ENCODE measurements at regions not wholly inside any gene's neighbourhood (a gene's known extent, or its start where the extent isn't known, plus 50 kb on each side); places are given as distances from the start of the nearest gene placed in this dataset.

DNA sequence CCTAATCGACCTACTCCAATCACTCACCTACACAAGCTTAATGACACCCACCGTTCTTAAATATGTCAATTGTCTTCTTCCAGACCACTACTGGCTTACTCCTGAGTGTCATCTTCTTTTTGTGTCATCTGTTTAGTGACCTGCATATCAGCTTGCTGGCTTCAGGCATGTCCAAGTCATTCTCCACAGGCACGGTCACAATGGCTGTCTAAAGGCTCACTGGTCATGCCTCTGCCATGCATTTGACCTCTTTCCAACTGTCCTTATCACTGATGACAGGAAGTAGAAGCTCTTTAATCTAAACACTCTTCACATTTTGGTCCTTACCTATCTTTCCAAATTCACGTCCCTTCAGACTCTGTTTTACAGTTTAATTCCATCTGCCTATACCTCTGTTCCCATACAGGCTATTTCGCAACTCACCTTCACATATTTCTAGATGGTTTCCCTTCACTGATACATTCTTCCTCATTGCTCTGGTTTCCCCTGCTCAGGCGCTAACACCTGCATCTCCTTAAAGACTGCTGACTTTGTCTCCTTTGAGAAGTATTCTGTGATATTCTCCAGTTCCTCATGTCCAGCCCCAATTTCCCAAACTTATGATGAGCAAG lies 217.5 kb downstream of the TRIB2 start (continued):
- TF ChIP-seq PBX2 (CRISPR knock-in tag; IDR thresholded peaks at IDR 0.05; ENCODE audit: low read depth) (no peak), PBX2 (tag; conservative IDR thresholded peaks at IDR 0.05; ENCODE audit: low read depth) (no peak), CTCFL (IDR thresholded peaks at IDR 0.05; ENCODE audit: borderline replicate concordance, insufficient read depth, low read depth, low read length, poor library complexity, severe bottlenecking) (no peak), NFYB (IDR thresholded peaks at IDR 0.05; ENCODE audit: extremely low read depth, insufficient read length) (no peak), IRF2 (CRISPR knock-in tag; IDR thresholded peaks at IDR 0.05) (no peak), ZNF175 (CRISPR knock-in tag; IDR thresholded peaks at IDR 0.05; ENCODE audit: low read depth) (no peak), ZNF134 (CRISPR knock-in tag; conservative IDR thresholded peaks at IDR 0.05) (no peak), E2F6 (IDR thresholded peaks at IDR 0.05; ENCODE audit: borderline replicate concordance in 1 of 2, extremely low read depth in 1 of 2, insufficient read depth in 1 of 2, insufficient read length in 1 of 2, low read depth in 1 of 2, low read length in 1 of 2, poor library complexity in 1 of 2, severe bottlenecking in 1 of 2) (no peak), ZNF23 (CRISPR knock-in tag; IDR thresholded peaks at IDR 0.05) (no peak), BMI1 (IDR thresholded peaks at IDR 0.05; ENCODE audit: low read length) (no peak), RHOXF2B (CRISPR knock-in tag; conservative IDR thresholded peaks at IDR 0.05) (no peak), CEBPG (CRISPR knock-in tag; IDR thresholded peaks at IDR 0.05) (peak; percentile 51; the same call in 1 of the 2 replicates), CEBPG (tag; conservative IDR thresholded peaks at IDR 0.05 in 1 of 2, IDR thresholded peaks at IDR 0.05 in 1 of 2) (peak; percentile 62 to 90; a peak in 3 of 4 replicates), PRMT5 (CRISPR knock-in tag; IDR thresholded peaks at IDR 0.05) (no peak), ERF (CRISPR knock-in tag; IDR thresholded peaks at IDR 0.05) (no peak), CBFA2T3 (IDR thresholded peaks at IDR 0.05) (peak; percentile 20; the same call in 1 of the 2 replicates)
- TF ChIP-seq, protein P1, sequence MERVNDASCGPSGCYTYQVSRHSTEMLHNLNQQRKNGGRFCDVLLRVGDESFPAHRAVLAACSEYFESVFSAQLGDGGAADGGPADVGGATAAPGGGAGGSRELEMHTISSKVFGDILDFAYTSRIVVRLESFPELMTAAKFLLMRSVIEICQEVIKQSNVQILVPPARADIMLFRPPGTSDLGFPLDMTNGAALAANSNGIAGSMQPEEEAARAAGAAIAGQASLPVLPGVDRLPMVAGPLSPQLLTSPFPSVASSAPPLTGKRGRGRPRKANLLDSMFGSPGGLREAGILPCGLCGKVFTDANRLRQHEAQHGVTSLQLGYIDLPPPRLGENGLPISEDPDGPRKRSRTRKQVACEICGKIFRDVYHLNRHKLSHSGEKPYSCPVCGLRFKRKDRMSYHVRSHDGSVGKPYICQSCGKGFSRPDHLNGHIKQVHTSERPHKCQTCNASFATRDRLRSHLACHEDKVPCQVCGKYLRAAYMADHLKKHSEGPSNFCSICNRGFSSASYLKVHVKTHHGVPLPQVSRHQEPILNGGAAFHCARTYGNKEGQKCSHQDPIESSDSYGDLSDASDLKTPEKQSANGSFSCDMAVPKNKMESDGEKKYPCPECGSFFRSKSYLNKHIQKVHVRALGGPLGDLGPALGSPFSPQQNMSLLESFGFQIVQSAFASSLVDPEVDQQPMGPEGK (CRISPR knock-in tag; IDR thresholded peaks at IDR 0.05; ENCODE audit: borderline replicate concordance), result no peak
- TF ChIP-seq, protein P2, sequence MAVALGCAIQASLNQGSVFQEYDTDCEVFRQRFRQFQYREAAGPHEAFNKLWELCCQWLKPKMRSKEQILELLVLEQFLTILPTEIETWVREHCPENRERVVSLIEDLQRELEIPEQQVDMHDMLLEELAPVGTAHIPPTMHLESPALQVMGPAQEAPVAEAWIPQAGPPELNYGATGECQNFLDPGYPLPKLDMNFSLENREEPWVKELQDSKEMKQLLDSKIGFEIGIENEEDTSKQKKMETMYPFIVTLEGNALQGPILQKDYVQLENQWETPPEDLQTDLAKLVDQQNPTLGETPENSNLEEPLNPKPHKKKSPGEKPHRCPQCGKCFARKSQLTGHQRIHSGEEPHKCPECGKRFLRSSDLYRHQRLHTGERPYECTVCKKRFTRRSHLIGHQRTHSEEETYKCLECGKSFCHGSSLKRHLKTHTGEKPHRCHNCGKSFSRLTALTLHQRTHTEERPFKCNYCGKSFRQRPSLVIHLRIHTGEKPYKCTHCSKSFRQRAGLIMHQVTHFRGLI (CRISPR knock-in tag; IDR thresholded peaks at IDR 0.05), result no peak
